ENCODE measurements at regions not wholly inside any gene's neighbourhood (a gene's known extent, or its start where the extent isn't known, plus 50 kb on each side); places are given as distances from the start of the nearest gene placed in this dataset.
"Not testable (repeated sequence)": the region's sequence is repeated elsewhere in the genome, so short reads cannot be mapped to it uniquely, and the experiment has no call there.

GRCh38 chr18:1542230-1542774 is 637.6 kb downstream of the ADCYAP1 start:
- Histone ChIP-seq H3K4me1 (ENCODE audit: control insufficient read depth in 4 of 4, insufficient read depth in 4 of 4, low read length in 3 of 4) (no peaks in the 10 kb centered on the region), H3K27ac (ENCODE audit: low read depth in 1 of 2, low read length in 2 of 2) (no peak overlapping the region), H3K4me3 (ENCODE audit: low read depth in 1 of 3, low read length in 3 of 3) (no peak overlapping the region), H3K9ac (ENCODE audit: low read depth in 1 of 2, low read length in 2 of 2) (no peak overlapping the region), H3K36me3 (ENCODE audit: control insufficient read depth in 4 of 4, insufficient read depth in 3 of 4, low read depth in 1 of 4, low read length in 3 of 4) (no peaks in the 10 kb centered on the region), H3K27me3 (ENCODE audit: control insufficient read depth in 4 of 4, insufficient read depth in 4 of 4, low read length in 3 of 4) (no peaks in the 10 kb centered on the region), H3K9me3 (ENCODE audit: control insufficient read depth in 4 of 4, low read length in 3 of 4) (no peaks in the 10 kb centered on the region)
- whole genome bisulfite sequencing, result 83% methylated on average over 2 of the region's 2 CpGs
- TF ChIP-seq ZBTB33 (IDR thresholded peaks at IDR 0.05) (no peak), GABPA (IDR thresholded peaks at IDR 0.05 in 1 of 2, conservative IDR thresholded peaks at IDR 0.05 in 1 of 2) (no peak), RXRA (IDR thresholded peaks at IDR 0.05) (no peak), FOXA1 (IDR thresholded peaks at IDR 0.05) (no peak), FOXA2 (IDR thresholded peaks at IDR 0.05) (no peak), MAX (IDR thresholded peaks at IDR 0.05) (no peak), REST (IDR thresholded peaks at IDR 0.05) (no peak)
- no peak for DNase-seq (ENCODE audit: low spot score)

- Histone ChIP-seq H3K4me3 (ENCODE audit: low read depth in 1 of 3, low read length in 3 of 3) (no peak overlapping the region), H3K36me3 (ENCODE audit: control insufficient read depth in 4 of 4, insufficient read depth in 3 of 4, low read depth in 1 of 4, low read length in 3 of 4) (no peaks in the 10 kb centered on the region), H3K27ac (ENCODE audit: low read depth in 1 of 2, low read length in 2 of 2) (no peak overlapping the region), H3K4me1 (ENCODE audit: control insufficient read depth in 4 of 4, insufficient read depth in 4 of 4, low read length in 3 of 4) (no peaks in the 10 kb centered on the region), H3K9ac (ENCODE audit: low read depth in 1 of 2, low read length in 2 of 2) (no peak overlapping the region), H3K9me3 (ENCODE audit: control insufficient read depth in 4 of 4, low read length in 3 of 4) (no peaks in the 10 kb centered on the region), H3K27me3 (ENCODE audit: control insufficient read depth in 4 of 4, insufficient read depth in 4 of 4, low read length in 3 of 4) (no peaks in the 10 kb centered on the region)
- no peak for TF ChIP-seq RAD21 (IDR thresholded peaks at IDR 0.05)
- TF ChIP-seq MAX (IDR thresholded peaks at IDR 0.05), result no peak
- TF ChIP-seq HNF4G (IDR thresholded peaks at IDR 0.05), result no peak
- TF ChIP-seq NR2F2 (IDR thresholded peaks at IDR 0.05), result no peak
- TF ChIP-seq REST (IDR thresholded peaks at IDR 0.05), result no peak
- no peak for TF ChIP-seq RXRA (IDR thresholded peaks at IDR 0.05)
- no peak for TF ChIP-seq HNF4A (conservative IDR thresholded peaks at IDR 0.05)
- no peak for TF ChIP-seq YY1 (IDR thresholded peaks at IDR 0.05)
- no peak for TF ChIP-seq ATF3 (IDR thresholded peaks at IDR 0.05)
- 80% methylated on average over 3 of the region's 3 CpGs for WGBS
- DNase-seq (ENCODE audit: low spot score), result no peak
These were observed 639.3 kb downstream of the ADCYAP1 start for GRCh38 chr18:1544016-1544415.

- H3K27me3 ChIP-seq (ENCODE audit: control insufficient read depth in 4 of 4, insufficient read depth in 4 of 4, low read length in 3 of 4); H3K9me3 ChIP-seq (ENCODE audit: control insufficient read depth in 4 of 4, low read length in 3 of 4); DNase-seq (ENCODE audit: low spot score); H3K27ac ChIP-seq (ENCODE audit: low read depth in 1 of 2, low read length in 2 of 2); H3K4me3 ChIP-seq (ENCODE audit: low read depth in 1 of 3, low read length in 3 of 3); H3K4me1 ChIP-seq (ENCODE audit: control insufficient read depth in 4 of 4, insufficient read depth in 4 of 4, low read length in 3 of 4); H3K36me3 ChIP-seq (ENCODE audit: control insufficient read depth in 4 of 4, insufficient read depth in 3 of 4, low read depth in 1 of 4, low read length in 3 of 4); H3K9ac ChIP-seq (ENCODE audit: low read depth in 1 of 2, low read length in 2 of 2): not testable (repeated sequence)
- WGBS, result 82% methylated on average over 1 of the region's 1 CpG
These were observed 653.0 kb downstream of the ADCYAP1 start for GRCh38 chr18:1557711-1558110.
